ENCODE measurements at regions not wholly inside any gene's neighbourhood (a gene's known extent, or its start where the extent isn't known, plus 50 kb on each side); places are given as distances from the start of the nearest gene placed in this dataset.

GRCh38 chr13:83633746-83634145 lies 248.5 kb downstream of the SLITRK1 start:
- DNase-seq = no peak
- H3K27ac ChIP-seq = no peak overlapping the region
- no peaks in the 10 kb centered on the region for H3K27me3 ChIP-seq
- no peak overlapping the region for H3K4me3 ChIP-seq
- H3K36me3 ChIP-seq = no peaks in the 10 kb centered on the region
- 82 to 86% methylated on average over 2 of the region's 2 CpGs for WGBS, 2 donors
- TF ChIP-seq POLR2AphosphoS5 (IDR thresholded peaks at IDR 0.05) (no peak), EP300 (IDR thresholded peaks at IDR 0.05) (no peak), POLR2A (IDR thresholded peaks at IDR 0.05) (no peak)
- TF ChIP-seq, protein P1, sequence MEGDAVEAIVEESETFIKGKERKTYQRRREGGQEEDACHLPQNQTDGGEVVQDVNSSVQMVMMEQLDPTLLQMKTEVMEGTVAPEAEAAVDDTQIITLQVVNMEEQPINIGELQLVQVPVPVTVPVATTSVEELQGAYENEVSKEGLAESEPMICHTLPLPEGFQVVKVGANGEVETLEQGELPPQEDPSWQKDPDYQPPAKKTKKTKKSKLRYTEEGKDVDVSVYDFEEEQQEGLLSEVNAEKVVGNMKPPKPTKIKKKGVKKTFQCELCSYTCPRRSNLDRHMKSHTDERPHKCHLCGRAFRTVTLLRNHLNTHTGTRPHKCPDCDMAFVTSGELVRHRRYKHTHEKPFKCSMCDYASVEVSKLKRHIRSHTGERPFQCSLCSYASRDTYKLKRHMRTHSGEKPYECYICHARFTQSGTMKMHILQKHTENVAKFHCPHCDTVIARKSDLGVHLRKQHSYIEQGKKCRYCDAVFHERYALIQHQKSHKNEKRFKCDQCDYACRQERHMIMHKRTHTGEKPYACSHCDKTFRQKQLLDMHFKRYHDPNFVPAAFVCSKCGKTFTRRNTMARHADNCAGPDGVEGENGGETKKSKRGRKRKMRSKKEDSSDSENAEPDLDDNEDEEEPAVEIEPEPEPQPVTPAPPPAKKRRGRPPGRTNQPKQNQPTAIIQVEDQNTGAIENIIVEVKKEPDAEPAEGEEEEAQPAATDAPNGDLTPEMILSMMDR (IDR thresholded peaks at IDR 0.05) = no peak
- intact Hi-C loops (cut with DNase I) = no loop called here
- no peaks in the 10 kb centered on the region for H3K4me1 ChIP-seq
- no peaks in the 10 kb centered on the region for H3K9me3 ChIP-seq

DNA sequence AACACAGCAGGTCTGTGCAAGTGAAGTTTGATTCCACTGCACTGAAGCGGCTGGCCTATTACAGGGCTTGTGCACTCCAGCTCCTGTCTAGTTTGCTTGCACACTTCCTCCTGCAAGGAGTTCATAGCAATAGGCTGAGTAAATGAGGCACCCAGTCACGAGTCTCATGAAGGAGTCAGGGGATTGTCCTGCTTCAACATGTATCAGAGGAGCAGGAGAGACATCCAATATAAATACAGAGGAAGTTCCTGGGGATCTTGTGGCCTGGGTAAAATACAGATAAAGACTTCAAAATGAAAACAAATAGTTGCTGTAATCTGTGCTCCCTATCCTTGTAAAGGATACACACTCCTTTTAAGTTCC lies 259.9 kb downstream of the SLITRK1 start:
- DNase-seq = no peak
- H3K4me3 ChIP-seq = no peak overlapping the region
- 63 to 82% methylated on average over 2 of the region's 2 CpGs for WGBS, 2 donors
- no peak for TF ChIP-seq EP300 (IDR thresholded peaks at IDR 0.05)
- no peak for TF ChIP-seq POLR2AphosphoS5 (IDR thresholded peaks at IDR 0.05)
- TF ChIP-seq, protein P1 (IDR thresholded peaks at IDR 0.05) = no peak
- TF ChIP-seq POLR2A (IDR thresholded peaks at IDR 0.05) = no peak
- no peaks in the 10 kb centered on the region for H3K36me3 ChIP-seq
- no peak overlapping the region for H3K27ac ChIP-seq
- no peaks in the 10 kb centered on the region for H3K27me3 ChIP-seq
- H3K4me1 ChIP-seq = no peaks in the 10 kb centered on the region
- no peaks in the 10 kb centered on the region for H3K9me3 ChIP-seq
- intact Hi-C loops (cut with DNase I) = no loop called here

DNA sequence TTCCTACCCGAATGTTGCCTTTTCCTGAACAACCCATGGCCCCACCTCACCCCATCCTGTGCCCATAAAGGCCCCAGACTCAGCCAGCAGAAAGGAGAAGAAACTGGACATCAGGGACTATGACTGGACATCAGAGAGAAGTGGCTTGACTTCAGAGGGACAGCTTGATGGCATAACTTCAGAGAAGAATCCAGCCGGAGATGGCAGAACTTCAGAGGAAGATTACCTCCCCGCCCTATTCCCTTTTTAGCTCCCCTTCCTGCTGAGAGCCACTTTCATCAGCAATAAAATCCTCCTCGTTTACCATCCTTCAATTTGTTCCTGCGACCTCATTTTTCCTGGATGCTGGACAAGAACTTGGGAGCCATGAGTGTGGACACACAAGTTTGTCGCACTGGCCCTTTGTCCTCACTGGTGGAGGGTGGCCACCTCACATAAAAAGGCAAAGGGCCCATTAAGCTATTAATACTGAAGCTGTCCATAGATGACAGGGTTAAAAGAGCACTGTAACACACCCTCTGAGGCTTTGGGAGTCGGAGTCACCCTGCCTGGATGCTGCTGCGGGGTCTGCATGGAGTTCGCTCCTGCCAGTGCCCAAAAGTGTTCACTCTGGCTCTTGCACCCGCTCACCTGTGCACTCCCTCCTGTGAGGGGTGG lies 260.4 kb downstream of the SLITRK1 start:
- intact Hi-C loops (cut with DNase I) = no loop called here
- Histone ChIP-seq H3K9me3 (no peaks in the 10 kb centered on the region), H3K4me1 (no peaks in the 10 kb centered on the region), H3K27me3 (no peaks in the 10 kb centered on the region), H3K27ac (no peak overlapping the region), H3K4me3 (no peak overlapping the region), H3K36me3 (no peaks in the 10 kb centered on the region)
- WGBS, 2 donors = 83 to 89% methylated on average over 10 of the region's 10 CpGs
- no peak for DNase-seq
- no peak for TF ChIP-seq EP300 (IDR thresholded peaks at IDR 0.05)
- TF ChIP-seq POLR2AphosphoS5 (IDR thresholded peaks at IDR 0.05) = no peak
- no peak for TF ChIP-seq POLR2A (IDR thresholded peaks at IDR 0.05)
- TF ChIP-seq, protein P1 (IDR thresholded peaks at IDR 0.05) = no peak

GRCh38 chr13:83620530-83621220 lies 261.6 kb downstream of the SLITRK1 start:
- Histone ChIP-seq H3K9me3 (no peaks in the 10 kb centered on the region), H3K27ac (no peak overlapping the region), H3K4me1 (peaks cover 0 to 4% (median 0%) of the 10 kb centered on the region in 4 donors), H3K4me3 (no peak overlapping the region), H3K27me3 (no peaks in the 10 kb centered on the region), H3K36me3 (no peaks in the 10 kb centered on the region)
- TF ChIP-seq EP300 (IDR thresholded peaks at IDR 0.05) (no peak), POLR2AphosphoS5 (IDR thresholded peaks at IDR 0.05) (no peak), POLR2A (IDR thresholded peaks at IDR 0.05) (no peak)
- intact Hi-C loops (cut with DNase I) = no loop called here
- DNase-seq = no peak

DNA sequence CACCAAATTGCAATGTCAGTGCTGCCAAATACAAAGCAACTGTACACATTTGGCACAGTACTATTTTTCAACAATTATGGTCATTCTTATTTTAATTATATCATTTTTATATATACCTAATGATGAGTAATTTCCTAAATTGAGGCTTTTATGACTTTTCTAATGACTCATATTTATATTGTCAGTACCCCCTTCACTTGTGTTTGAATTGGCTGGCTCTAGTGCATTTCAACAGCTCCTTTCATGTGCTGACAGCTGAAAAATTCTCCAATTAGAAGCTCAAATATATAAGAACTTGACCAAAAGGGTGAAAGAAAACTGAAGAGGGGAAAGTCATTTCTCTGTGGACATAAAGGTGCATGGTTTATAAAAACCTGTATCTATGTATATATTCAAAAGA lies 263.3 kb downstream of the SLITRK1 start:
- H3K27ac ChIP-seq = no peak overlapping the region
- H3K36me3 ChIP-seq = no peaks in the 10 kb centered on the region
- H3K4me3 ChIP-seq = no peak overlapping the region
- intact Hi-C loops (cut with DNase I) = no loop called here
- H3K4me1 ChIP-seq = peaks cover 0 to 4% (median 0%) of the 10 kb centered on the region in 4 donors
- H3K9me3 ChIP-seq = no peaks in the 10 kb centered on the region
- H3K27me3 ChIP-seq = no peaks in the 10 kb centered on the region
- TF ChIP-seq POLR2AphosphoS5 (IDR thresholded peaks at IDR 0.05) (no peak), EP300 (IDR thresholded peaks at IDR 0.05) (no peak), POLR2A (IDR thresholded peaks at IDR 0.05) (no peak)
- TF ChIP-seq, protein P1 (IDR thresholded peaks at IDR 0.05) = no peak
- no peak for DNase-seq

All from sigmoid colon (tissue), 6 donors.